ENCODE measurements at regions not wholly inside any gene's neighbourhood (a gene's known extent, or its start where the extent isn't known, plus 50 kb on each side); places are given as distances from the start of the nearest gene placed in this dataset.

- TF ChIP-seq, protein P1, sequence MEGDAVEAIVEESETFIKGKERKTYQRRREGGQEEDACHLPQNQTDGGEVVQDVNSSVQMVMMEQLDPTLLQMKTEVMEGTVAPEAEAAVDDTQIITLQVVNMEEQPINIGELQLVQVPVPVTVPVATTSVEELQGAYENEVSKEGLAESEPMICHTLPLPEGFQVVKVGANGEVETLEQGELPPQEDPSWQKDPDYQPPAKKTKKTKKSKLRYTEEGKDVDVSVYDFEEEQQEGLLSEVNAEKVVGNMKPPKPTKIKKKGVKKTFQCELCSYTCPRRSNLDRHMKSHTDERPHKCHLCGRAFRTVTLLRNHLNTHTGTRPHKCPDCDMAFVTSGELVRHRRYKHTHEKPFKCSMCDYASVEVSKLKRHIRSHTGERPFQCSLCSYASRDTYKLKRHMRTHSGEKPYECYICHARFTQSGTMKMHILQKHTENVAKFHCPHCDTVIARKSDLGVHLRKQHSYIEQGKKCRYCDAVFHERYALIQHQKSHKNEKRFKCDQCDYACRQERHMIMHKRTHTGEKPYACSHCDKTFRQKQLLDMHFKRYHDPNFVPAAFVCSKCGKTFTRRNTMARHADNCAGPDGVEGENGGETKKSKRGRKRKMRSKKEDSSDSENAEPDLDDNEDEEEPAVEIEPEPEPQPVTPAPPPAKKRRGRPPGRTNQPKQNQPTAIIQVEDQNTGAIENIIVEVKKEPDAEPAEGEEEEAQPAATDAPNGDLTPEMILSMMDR (IDR thresholded peaks at IDR 0.05; ENCODE audit: low read depth, low read length, poor library complexity, severe bottlenecking) = no peak
- no peak for TF ChIP-seq EZH2phosphoT487 (IDR thresholded peaks at IDR 0.05; ENCODE audit: borderline replicate concordance, low read length)
Observed at GRCh38 chr4:125016892-125017299, 297.9 kb upstream of the FAT4 start.

Measured in DOHH2 (cell line).